WTC11 (cell line): ENCODE measurements at regions not wholly inside any gene's neighbourhood (a gene's known extent, or its start where the extent isn't known, plus 50 kb on each side); places are given as distances from the start of the nearest gene placed in this dataset.

Experiments
- CREB1 ChIP-seq: sonication (generic); formaldehyde crosslinking; IDR thresholded peaks from 2 replicates; pipeline ENCODE4 v1.8.0; 2023; ENCODE audit warnings: mild to moderate bottlenecking, missing genetic modification reagents
- CTCF ChIP-seq: fragments of 200-600 bp; IDR thresholded peaks from 2 replicates; pipeline ENCODE4 v1.8.0; 2022; ENCODE audit warnings: antibody characterized with exemption
- TEAD4 ChIP-seq: sonication (generic); formaldehyde crosslinking; IDR thresholded peaks from 2 replicates; pipeline ENCODE4 v1.8.0; 2022; ENCODE audit warnings: mild to moderate bottlenecking, missing genetic modification reagents
- ZNF425 ChIP-seq: fragments of 250-450 bp; sonication (Bioruptor Pico); conservative IDR thresholded peaks from 2 replicates; pipeline ENCODE4 v1.9.0; 2021; ENCODE audit warnings: mild to moderate bottlenecking
- TF ChIP-seq, protein P1 (sequence below): sonication (generic); formaldehyde crosslinking; IDR thresholded peaks from 2 replicates; pipeline ENCODE4 v1.8.0; 2023; ENCODE audit warnings: missing genetic modification reagents, mild to moderate bottlenecking, borderline replicate concordance
- TF ChIP-seq, protein P2 (sequence below): sonication (generic); formaldehyde crosslinking; IDR thresholded peaks from 2 replicates; pipeline ENCODE4 v1.8.1; 2023; ENCODE audit warnings: mild to moderate bottlenecking, missing genetic modification reagents

DNA sequence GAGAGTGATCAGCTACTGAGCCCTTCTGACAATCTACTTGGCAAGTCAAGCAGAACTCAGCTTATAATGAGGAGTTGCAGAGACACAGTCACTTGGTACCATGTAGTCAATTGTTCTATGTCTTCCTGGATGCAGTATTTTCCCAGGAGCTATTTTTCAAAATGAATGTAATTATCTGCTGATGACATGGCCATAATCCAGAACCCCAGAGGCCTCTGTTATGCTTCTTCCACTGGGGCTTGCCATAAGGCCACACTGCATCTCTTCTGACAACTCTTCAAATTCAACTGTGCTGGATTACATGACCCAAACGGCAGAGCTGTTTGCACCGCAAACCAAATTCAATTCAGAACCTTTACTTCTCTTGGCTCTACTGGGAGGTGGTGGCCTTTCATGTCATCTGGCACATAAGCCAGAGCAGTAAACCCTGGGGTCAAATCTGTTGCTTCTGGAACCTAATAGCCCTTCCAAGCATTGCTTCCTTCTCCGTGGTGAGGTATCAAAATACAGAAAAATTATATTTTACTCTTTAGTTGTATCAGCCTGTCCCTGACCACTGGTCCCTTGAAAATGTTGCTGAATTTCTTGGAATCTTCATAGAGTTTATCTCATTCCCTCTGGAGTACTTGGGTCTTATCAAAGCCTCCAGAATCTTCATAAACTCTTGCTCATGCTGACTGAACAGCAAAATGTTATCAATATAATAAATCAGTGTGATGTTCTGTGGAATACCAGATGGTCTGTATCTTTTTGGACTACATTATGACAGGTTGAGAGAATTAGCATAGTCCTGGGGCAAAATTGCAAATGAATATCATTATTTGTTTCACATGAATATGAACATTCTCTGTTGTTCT, 79.4 kb upstream of the DCN start:
- TF ChIP-seq CTCF (no peak), CREB1 (CRISPR knock-in tag) (no peak), ZNF425 (CRISPR knock-in tag) (no peak), TEAD4 (CRISPR knock-in tag) (no peak)
- TF ChIP-seq, protein P1, sequence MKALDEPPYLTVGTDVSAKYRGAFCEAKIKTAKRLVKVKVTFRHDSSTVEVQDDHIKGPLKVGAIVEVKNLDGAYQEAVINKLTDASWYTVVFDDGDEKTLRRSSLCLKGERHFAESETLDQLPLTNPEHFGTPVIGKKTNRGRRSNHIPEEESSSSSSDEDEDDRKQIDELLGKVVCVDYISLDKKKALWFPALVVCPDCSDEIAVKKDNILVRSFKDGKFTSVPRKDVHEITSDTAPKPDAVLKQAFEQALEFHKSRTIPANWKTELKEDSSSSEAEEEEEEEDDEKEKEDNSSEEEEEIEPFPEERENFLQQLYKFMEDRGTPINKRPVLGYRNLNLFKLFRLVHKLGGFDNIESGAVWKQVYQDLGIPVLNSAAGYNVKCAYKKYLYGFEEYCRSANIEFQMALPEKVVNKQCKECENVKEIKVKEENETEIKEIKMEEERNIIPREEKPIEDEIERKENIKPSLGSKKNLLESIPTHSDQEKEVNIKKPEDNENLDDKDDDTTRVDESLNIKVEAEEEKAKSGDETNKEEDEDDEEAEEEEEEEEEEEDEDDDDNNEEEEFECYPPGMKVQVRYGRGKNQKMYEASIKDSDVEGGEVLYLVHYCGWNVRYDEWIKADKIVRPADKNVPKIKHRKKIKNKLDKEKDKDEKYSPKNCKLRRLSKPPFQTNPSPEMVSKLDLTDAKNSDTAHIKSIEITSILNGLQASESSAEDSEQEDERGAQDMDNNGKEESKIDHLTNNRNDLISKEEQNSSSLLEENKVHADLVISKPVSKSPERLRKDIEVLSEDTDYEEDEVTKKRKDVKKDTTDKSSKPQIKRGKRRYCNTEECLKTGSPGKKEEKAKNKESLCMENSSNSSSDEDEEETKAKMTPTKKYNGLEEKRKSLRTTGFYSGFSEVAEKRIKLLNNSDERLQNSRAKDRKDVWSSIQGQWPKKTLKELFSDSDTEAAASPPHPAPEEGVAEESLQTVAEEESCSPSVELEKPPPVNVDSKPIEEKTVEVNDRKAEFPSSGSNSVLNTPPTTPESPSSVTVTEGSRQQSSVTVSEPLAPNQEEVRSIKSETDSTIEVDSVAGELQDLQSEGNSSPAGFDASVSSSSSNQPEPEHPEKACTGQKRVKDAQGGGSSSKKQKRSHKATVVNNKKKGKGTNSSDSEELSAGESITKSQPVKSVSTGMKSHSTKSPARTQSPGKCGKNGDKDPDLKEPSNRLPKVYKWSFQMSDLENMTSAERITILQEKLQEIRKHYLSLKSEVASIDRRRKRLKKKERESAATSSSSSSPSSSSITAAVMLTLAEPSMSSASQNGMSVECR (CRISPR knock-in tag) = no peak
- TF ChIP-seq, protein P2, sequence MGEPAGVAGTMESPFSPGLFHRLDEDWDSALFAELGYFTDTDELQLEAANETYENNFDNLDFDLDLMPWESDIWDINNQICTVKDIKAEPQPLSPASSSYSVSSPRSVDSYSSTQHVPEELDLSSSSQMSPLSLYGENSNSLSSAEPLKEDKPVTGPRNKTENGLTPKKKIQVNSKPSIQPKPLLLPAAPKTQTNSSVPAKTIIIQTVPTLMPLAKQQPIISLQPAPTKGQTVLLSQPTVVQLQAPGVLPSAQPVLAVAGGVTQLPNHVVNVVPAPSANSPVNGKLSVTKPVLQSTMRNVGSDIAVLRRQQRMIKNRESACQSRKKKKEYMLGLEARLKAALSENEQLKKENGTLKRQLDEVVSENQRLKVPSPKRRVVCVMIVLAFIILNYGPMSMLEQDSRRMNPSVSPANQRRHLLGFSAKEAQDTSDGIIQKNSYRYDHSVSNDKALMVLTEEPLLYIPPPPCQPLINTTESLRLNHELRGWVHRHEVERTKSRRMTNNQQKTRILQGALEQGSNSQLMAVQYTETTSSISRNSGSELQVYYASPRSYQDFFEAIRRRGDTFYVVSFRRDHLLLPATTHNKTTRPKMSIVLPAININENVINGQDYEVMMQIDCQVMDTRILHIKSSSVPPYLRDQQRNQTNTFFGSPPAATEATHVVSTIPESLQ (CRISPR knock-in tag) = no peak
